ENCODE measurements at regions not wholly inside any gene's neighbourhood (a gene's known extent, or its start where the extent isn't known, plus 50 kb on each side); places are given as distances from the start of the nearest gene placed in this dataset.
"Not testable (repeated sequence)": the region's sequence is repeated elsewhere in the genome, so short reads cannot be mapped to it uniquely, and the experiment has no call there.

DNA sequence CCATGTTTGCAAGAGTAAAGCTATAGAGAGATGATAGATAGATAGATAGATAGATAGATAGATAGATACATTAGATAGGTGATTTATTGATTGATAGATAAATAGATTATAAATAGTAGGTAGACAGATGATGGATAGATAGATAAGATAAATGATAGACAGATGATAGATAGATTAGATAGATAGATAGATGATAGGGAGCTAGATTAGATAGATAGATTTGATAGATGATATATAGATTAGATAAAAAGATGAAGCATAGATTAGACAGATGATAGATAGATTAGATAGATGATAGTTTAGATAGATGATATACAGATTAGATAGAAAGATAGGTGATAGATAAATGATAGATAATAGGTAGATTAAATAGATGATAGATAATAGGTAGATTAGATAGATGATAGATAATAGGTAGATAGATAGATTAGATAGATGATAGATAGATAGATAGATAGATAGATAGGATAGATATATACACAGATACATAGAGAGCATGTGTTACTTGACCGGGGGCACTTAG lies 243.3 kb upstream of the FOXK1 start:
- DNase-seq = no peak

DNA sequence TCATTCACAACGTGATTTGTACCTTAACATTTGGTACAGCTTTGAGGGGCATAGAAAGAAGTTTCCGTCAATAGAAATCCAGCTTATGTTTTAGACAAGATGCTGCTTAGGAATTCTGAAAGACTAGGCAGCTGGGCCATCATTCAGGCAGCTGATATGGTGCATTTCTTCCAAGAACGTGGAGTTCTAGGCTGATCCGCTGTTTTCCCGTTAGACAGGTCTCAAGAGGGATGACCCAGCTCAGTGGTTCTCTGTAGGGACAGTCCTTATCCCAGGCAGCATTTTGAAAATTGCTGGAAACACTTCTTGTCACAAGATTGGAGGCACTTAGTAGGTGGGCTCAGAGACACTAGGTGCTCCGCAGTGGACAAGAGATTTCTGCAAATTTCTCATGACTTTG lies 242.7 kb upstream of the FOXK1 start:
- DNase-seq = no peak

DNA sequence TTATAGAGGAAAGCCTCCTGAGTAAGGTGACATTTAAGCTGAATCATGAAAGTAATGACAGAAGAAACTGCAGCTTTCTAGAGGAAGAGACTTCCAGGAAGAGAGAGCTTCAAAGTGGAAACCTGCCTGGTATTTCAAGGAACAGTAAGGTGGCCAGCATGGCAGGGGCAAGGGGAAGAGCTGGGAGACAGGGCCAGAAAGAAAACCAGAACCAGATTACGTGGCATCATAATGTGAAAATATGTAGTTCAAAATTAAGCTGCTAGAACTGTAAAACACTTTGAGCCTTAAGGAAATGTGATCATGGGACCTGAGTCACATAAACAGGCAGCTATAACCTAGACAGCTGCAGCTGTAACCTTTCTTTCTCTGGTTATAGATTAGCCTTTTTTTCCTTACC lies 238.0 kb upstream of the FOXK1 start:
- DNase-seq = no peak

DNA sequence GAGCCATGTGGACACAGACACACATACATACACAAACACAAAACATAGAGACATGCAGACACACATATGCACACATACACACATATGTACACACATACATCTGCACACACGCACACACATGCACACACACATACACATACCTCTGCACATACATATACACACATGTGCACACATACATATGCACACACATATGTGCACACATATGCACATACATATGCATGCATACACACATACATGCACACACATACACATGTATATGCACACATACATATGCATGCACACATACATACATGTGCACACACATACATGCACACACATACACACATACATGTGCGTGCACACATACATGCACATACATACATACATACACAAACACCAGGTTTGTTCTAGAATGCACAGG lies 236.3 kb upstream of the FOXK1 start:
- DNase-seq = no peak

DNA sequence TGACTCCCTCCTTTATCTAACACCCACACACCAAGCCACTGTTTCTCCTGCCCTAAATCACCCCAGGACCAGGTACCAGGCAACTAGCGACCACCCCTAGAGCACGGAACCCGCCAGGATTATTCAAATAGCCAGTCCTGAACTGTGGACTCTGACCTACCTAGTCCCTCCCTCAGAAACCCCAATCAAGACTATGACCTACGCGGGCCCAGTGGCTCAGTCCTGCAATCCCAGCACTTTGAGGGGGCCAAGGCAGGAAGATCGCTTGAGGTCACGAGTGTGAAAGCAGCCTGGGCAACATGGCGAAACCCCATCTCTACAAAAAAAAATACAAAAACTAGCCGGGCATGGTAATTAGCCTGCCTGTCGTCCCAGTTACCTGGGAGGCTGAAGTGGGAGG lies 232.8 kb upstream of the FOXK1 start:
- DNase-seq = no peak

DNA sequence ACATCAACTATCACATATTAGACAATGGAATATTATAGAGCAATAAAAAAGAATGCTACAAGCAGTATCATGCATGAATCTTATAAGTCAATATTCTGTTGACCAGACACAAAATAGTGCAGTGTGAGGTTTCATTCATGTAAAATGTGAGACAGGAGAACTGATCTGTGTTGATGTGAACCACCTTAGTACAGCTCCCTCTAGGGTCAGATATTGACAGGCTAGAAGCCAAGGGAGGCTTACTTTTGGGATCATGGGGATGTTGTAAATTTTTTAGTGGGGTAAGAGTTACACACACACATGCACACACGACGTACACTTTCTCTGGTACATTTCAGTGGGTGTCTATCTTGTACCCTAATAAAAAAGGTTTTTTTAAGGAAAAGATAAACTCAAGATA lies 231.6 kb upstream of the FOXK1 start:
- DNase-seq = no peak

DNA sequence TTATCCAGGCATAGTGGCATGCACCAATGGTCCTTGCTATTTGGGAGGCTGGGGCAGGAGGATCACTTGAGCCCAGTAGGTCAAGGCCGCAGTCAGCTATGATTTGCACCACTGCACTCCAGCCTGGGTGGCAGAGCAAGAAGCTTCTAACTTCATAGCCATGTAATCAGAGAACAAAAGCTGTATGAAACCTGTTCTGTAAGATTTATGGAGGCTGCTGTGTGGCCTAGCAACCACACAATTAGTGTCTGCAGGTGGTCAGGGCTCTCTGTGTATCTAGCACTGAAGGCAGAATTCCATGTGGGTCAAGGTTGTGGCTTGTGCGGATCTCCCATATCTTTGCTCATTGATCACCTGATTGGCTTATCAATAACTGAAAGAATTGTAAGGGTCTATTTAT lies 221.5 kb upstream of the FOXK1 start:
- DNase-seq = no peak

DNA sequence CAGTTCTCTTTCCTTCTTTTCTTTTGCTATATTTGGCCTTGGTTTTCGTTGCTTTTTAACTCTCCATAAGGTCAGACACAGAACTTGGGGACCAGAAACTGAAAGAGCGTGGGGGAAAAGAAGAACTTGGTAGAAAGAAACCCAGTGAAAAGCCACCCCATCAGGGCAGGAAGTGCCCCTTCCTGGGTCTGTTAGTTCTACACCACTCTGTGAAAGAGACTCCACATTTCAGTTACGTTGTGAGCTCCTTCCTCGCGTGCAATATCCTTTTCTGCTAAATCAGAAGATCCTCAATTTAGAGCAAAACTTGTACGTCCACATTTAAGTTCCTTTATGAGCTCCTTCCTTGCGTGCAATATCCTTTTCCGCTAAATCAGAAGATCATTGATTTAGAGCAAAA lies 220.6 kb upstream of the FOXK1 start:
- no peak for DNase-seq

DNA sequence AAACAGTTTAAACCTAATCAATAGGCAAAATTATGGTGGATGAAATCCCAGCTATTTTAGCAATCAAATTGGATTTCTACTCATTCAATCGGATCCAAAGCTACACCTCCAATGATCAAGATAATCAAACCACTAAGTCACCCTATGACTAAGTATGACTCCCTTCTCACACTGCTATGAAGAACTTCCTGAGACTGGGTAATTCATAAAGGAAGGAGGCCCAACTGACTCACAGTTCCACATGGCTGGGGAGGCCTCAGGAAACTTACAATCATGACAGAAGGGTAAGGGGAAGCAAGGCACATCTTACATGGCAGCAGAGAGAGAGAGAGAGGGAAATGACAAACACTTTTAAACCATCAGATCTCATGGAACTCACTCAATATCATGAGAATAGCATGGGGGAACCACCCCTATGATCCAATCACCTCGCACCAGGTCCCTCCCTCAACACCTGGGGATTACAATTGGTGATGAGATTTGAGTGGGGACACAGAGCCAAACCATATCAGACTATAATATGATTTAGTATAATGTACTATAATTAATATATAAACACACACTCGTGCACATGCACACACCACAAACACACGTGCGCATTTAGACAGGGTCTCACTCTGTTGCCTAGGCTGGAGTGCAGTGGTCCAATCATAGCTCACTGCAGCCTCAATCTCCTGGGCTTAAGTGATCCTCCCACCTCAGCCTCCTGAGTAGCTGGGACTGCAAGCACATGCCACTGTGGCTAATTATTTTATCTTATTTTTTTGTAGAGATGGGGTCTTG lies 213.6 kb upstream of the FOXK1 start:
- no peak for DNase-seq

DNA sequence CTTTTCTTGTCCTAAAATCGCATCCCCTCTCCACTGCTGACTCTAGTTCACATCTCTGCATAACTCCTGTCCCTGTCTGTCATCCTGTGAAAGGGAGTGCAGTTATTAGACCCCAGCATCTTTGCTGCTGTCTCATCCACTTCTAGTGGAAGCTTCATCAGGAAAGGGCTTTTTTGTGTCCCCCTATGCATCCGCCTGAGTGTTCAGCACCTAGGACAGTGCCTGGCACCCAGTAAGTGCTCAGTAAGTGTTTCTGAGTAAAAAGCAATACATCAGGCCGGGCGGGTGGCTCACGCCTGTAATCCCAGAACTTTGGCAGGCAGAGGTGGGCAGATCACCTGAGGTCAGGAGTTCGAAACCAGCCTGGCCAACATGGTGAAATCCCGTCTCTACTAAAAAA lies 211.8 kb upstream of the FOXK1 start:
- no peak for DNase-seq

DNA sequence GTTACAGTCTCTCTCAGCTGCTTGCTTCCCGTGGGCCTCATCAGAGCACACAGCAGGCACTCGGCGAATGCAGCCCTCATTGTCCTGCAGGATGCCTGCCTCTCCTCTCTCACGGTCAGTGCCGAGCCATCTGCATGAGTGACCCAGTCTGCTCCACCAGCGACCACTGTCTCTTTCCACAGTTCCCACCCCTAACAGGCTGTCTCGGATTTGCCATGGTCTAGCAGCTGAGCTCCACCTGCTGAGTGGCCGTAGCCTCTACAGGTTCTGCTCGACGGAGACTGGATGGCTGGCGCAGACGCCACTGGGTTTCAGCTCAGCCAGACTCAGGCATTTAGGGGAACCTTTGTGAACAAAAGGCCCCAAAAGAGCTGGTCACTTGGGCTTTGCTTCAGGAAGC lies 209.4 kb upstream of the FOXK1 start:
- DNase-seq = no peak

DNA sequence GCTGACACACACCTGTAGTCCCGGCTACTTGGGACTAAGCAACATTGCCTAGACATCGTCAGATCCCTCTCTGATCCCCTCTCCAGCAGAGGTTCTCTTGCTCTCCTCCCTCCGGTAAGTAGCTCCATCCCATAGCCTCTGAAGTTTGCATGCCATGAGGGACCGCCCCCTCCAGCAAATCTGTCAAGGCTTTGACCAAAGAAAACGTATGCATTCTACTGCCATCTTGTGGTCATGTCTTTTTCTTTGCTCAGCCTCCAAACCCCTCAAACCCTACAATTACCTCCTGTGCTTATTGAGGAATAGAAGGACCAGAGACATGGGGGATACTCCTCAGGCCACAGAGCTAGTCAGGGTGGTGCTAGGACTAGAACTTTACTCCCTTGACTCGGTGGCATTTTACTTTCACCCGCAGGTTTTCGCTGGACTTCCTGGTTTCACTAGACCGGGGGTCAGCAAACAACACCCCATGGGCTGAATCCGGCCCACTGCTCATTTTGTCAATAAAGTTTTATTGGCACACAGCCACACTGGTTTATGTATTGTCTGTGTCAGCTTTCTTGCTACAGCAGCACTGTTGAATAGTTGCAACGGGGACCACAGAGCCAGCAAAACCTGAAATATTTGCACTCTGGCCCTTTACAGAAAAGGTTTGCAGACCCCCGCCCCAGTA lies 202.6 kb upstream of the FOXK1 start:
- DNase-seq = no peak

DNA sequence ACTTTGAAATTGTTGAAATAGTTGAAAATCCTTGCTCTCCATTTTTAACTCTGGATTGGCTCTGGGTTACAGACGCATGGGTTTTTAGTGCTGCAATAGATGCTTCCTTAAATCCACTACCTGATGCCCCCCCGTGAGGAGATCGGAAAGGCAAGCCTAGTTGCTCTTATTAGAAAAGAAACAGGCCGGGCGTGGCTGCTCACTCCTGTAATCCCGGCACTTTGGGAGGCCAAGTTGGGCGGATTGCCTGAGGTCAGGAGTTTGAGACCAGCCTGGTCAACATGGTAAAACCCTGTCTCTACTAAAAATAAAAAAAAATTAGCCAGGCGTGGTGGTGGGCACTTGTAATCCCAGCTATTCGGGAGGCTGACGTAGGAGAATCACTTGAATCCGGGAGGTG lies 202.0 kb upstream of the FOXK1 start:
- DNase-seq = not testable (repeated sequence)

DNA sequence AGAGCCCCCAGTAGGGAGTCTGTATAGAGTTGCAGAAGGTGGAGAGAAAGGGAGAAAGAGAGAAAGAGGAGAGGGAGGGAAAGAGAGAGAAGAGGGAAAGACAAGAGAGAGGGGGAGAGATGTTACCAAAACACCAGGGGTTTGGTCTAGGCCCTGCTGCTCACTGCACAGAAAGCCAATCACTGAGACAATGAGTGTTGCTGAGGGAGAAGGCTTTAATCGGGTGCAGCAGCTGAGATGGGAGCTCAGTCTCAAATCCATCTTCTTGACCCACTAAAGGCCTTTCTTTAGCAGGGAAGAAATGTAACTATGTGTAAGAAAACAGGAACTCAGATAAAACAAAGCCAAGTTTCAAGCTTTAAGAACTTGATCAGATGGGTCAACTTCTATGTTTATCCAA lies 198.2 kb upstream of the FOXK1 start:
- DNase-seq = no peak

DNA sequence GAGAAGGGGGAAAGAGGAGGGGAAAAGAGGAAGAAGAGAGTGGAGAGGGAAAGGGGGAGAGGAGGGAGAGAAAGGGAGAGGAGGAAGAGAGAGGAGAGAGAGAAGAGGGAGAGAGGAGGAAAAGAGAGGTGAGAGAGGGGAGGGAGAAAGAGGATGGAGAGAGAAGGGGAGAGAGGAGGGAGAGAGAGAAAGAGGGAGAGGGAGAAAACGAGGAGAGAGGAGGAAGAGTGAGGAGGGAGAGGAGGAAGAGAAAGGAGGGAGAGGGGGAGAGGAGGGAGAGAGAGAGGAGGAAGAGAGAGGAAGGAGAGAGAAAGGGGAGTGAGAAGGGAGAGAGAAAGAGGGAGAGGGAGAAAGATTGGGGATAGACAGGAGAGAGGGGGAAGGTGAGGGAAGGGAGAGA lies 197.6 kb upstream of the FOXK1 start:
- no peak for DNase-seq

DNA sequence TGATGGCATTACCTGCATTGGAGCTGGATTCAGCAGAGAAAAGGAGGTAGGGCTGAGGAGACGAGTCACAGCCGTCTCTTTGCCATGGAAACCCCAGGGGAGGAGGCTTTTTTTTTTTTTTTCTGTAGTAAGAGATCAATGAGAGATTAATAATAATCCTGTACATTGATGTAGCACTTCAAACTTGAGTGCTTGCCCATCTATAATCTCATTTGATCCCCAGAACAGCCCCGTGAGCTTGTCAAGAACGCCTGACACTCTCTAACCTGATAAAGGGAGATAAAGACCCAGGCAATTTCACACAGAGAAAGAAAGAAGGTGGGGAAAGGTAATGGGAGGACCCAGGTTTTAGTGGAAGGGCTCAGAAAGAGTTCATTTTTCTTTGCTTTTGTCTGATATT lies 195.2 kb upstream of the FOXK1 start:
- no peak for DNase-seq

DNA sequence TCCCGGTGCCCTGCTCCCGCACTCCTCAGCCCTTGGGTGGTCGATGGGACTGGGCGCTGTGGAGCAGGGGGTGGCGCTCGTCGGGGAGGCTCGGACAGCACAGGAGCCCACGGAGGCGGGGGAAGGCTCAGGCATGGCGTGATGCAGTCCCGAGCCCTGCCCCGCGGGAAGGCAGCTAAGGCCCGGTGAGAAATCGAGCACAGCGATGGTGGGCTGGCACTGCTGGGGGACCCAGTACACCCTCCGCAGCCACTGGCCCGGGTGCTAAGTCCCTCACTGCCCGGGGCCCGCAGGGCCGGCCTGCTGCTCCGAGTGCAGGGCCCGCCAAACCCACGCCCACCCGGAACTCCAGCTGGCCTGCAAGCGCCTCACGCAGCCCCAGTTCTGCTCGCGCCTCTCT lies 185.2 kb upstream of the FOXK1 start:
- not testable (repeated sequence) for DNase-seq

DNA sequence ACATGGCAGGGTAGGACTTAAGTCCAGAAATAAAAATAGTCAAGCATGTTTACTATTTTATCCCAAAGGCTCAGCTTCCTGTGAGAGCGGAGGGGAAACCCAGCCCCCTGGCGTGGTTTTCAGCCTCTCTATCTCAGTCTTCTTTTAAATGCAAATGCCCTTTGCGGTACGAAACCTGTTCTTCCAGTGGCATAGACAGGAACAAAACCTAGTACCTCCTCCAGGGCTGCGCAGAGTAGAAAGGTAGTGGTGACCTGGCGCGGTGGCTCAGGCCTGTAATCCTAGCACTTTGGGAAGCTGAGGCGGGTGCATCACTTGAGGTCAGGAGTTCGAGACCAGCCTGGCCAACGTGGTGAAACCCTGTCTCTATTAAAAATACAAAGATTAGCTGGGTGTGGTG lies 181.3 kb upstream of the FOXK1 start:
- no peak for DNase-seq

DNA sequence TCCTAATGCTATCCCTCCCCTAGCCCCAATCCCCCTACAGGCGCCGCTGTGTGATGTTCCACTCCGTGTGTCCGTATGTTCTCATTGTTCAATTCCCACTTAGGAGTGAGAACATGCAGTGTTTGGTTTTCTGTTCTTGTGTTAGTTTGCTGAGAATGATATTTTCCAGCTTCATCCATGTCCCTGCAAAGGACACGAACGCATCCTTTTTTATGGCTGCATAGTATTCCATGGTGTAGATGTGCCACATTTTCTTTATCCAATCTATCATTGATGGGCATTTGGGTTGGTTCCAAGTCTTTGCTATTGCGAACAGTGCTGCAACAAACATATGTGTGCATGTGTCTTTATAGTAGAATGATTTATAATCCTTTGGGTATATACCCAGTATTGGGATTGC lies 174.2 kb upstream of the FOXK1 start:
- not testable (repeated sequence) for DNase-seq

DNA sequence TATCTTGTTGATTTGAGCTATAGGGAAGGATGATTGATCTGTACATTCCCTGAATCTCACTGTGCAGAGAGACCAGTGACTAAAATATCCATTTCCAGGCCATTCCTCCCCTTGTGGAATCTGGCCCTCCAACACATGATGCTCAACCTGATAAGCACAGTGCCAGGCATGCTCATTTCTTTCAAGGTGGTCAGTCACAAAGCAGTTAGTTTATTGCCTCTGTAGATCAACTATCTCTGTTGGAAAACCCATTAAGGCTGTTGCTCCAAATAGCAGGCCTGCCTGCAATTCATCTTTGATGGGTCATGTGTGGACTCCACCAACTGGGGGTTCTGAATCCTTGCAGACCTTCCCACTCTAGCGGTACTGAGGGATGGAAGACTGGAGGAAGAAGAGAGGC lies 168.6 kb upstream of the FOXK1 start:
- DNase-seq = no peak

DNA sequence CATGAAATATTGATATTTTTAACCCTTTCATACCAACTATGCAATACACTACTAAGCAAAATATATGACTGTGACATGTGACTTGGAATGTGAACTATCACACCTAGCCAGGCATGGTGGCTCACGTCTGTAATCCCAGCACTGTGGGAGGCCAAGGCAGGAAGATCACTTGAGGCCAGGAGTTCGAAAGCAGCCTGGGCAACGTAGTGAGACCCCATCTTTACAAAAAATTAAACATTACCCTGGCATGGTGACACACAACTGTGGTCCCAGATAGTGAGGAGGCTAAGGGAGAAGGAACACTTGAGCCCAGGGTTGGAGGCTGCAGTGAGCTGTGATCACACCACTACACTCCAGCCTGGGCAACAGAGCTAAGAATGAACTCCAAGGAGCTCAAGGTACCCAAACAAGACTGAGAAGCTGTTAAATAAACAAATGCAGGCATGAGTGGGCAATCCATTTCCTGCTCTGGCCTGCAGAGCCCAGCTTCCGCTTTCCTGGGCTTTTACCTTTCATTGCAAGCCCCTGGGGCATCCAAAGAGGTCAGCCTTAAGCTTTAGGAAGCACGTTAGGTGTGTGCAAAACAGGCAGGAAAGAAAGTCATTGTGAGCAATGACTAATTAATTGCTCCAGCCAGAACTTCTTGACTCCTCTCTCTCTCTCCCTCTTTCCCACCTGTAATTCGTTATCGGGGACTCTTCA lies 162.1 kb upstream of the FOXK1 start:
- no peak for DNase-seq

DNA sequence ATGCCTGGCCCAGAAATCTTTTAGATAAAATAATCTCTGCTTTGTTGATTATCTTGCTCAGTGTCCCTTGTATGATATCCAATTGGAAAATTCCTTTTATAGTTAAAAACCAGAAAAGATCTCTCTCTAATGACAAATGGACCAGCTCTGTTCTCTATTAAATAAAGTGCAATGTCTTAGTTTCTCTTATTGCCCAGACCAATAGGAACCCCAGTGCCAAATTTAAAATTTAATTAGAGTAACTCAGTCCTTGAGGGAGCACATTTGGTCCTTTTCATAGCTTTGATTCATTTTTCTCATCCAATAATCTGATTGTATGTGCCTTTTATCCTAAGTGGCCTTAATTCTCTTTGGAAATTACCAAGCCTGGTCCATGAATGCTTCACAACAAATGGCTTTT lies 158.9 kb upstream of the FOXK1 start:
- no peak for DNase-seq

DNA sequence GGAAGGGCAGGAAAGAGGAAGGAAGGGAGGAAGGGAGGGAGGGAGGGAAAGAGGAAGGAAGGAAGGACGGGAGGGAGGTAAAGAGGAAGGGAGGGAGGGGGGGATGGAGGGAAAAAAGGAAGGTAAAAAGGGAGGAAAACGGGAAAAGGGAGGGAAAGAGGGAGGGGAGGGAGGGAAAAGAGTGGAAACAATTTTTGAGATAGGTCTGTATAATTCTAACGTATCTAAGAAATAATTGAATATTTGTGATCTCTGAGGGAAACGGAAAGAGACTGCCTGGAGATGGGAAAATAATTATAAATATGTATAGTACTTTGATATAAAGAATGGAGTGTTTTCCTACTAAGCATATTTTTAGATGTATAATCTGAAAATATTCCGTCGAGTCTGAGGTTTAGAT lies 158.2 kb upstream of the FOXK1 start:
- DNase-seq = no peak

DNA sequence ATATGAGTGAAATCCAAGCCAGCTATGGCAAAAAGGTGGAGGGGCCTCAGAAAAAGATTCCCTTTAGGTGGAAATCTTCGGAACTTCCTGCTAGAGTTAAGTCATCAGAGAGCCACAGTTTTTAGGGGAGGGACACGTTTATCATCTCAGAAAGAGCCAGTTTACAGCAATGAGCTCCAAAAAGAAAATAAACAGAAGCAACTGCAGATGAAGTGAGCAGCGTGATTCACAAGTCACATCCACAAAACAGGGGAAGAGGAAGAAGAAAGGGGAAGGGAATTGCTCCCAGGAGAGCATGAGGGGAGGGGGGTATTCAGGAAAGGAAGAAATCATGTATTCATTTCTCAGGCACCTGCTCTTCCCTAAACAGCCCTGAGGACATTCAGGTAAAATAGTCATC lies 156.2 kb upstream of the FOXK1 start:
- DNase-seq = no peak

Measured in stimulated activated naive CD4-positive, alpha-beta T cell treated with Interleukin-2 at 50 U/mL for 16 hours (primary cell).